ENCODE measurements at regions not wholly inside any gene's neighbourhood (a gene's known extent, or its start where the extent isn't known, plus 50 kb on each side); places are given as distances from the start of the nearest gene placed in this dataset.
"Not testable (repeated sequence)": the region's sequence is repeated elsewhere in the genome, so short reads cannot be mapped to it uniquely, and the experiment has no call there.

DNA sequence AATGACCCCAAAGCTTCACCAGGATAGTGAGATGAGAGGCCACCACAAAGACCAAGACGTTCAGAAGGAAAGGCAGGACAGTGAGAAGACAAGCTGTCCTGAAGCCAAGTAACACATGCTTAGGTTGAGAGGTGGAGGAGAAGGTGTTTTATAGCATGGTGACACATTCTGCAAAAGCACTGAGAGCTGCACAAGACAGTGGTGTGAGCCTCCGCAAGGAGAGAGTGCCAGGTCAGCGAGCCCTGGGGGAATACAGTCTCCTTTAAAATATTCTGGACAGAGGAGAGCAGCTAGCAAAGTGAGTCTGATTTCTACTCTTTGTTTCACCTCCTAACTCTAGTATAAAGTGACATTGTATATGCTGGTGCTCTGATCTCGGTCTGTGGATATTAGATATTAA lies 68.0 kb upstream of the VKORC1L1 start:
- intact Hi-C loops (cut with DNase I): no loop called here
- Histone ChIP-seq H3K27ac (no peak overlapping the region), H3K9me3 (no peaks in the 10 kb centered on the region), H3K4me3 (no peak overlapping the region), H3K4me1 (replicated peaks) (no peaks in the 10 kb centered on the region), H3K36me3 (no peaks in the 10 kb centered on the region), H3K27me3 (replicated peaks; ENCODE audit: insufficient read depth) (no peaks in the 10 kb centered on the region)
- no peak for DNase-seq (ENCODE audit: low spot score)
- WGBS: 77% methylated on average over 4 of the region's 4 CpGs
- TF ChIP-seq, protein P1, sequence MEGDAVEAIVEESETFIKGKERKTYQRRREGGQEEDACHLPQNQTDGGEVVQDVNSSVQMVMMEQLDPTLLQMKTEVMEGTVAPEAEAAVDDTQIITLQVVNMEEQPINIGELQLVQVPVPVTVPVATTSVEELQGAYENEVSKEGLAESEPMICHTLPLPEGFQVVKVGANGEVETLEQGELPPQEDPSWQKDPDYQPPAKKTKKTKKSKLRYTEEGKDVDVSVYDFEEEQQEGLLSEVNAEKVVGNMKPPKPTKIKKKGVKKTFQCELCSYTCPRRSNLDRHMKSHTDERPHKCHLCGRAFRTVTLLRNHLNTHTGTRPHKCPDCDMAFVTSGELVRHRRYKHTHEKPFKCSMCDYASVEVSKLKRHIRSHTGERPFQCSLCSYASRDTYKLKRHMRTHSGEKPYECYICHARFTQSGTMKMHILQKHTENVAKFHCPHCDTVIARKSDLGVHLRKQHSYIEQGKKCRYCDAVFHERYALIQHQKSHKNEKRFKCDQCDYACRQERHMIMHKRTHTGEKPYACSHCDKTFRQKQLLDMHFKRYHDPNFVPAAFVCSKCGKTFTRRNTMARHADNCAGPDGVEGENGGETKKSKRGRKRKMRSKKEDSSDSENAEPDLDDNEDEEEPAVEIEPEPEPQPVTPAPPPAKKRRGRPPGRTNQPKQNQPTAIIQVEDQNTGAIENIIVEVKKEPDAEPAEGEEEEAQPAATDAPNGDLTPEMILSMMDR (IDR thresholded peaks at IDR 0.05): no peak
- no peak for TF ChIP-seq POLR2AphosphoS5 (IDR thresholded peaks at IDR 0.05)
- no peak for TF ChIP-seq POLR2A (IDR thresholded peaks at IDR 0.05)

DNA sequence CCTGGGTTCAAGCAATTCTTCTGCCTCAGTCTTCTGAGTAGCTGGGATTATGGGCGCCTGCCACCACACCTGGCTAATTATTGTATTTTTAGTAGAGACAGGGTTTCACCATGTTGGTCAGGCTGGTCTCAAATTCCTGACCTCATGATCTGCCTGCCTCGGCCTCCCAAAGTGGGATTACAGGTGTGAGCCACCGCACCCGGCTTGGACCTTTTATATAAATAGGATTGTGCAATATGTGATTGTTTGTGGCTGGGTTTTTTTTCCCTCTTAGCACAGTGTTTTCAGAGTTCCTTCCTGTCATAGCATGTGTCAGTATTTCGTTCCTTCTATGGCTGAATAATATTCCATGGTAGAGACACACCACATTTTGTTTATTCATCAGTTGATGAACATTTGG lies 65.8 kb upstream of the VKORC1L1 start:
- H3K27me3 ChIP-seq (replicated peaks; ENCODE audit: insufficient read depth); H3K9me3 ChIP-seq; H3K27ac ChIP-seq; H3K36me3 ChIP-seq; DNase-seq (ENCODE audit: low spot score); intact Hi-C loops (cut with DNase I); H3K4me1 ChIP-seq (replicated peaks); H3K4me3 ChIP-seq: not testable (repeated sequence)
- WGBS: 98% methylated on average over 5 of the region's 5 CpGs

DNA sequence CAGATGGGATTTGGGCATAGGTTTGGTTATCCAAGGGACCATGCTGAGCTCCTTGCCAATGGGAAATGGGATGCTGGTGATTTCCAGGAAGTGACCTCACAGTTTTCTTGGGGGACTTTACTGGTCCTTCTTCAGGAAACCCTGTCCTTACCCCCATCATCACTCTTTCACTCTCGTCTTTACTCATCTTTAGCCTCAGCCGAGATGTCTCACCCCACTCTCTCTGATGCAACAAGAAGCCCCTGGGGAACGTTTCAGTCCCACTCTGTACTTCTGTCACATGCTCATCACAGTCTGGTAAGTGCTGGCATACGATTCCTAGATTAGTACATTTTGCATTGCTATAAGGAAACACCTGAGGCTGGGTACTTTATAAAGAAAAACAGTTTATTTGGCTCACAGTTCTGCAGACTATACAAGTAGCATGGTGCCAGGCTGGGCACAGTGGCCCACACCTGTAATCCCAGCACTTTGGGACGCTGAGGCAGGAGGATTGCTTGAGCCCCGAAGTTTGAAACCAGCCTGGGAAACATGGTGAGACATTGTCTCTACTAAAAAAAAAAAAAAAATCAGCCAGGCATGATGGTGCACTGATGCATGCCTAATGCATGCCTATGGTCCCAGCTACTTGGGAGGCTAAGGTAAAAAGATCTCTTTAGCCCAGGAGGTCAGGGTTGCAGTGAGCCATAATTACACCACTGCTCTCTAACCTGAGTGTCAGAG lies 63.5 kb upstream of the VKORC1L1 start:
- no peaks in the 10 kb centered on the region for H3K36me3 ChIP-seq
- no peaks in the 10 kb centered on the region for H3K9me3 ChIP-seq
- H3K27ac ChIP-seq: no peak overlapping the region
- H3K4me1 ChIP-seq (replicated peaks): no peaks in the 10 kb centered on the region
- H3K27me3 ChIP-seq (replicated peaks; ENCODE audit: insufficient read depth): no peaks in the 10 kb centered on the region
- 89% methylated on average over 6 of the region's 6 CpGs for WGBS
- H3K4me3 ChIP-seq: no peak overlapping the region
- intact Hi-C loops (cut with DNase I): no loop called here
- TF ChIP-seq POLR2AphosphoS5 (IDR thresholded peaks at IDR 0.05): no peak
- no peak for TF ChIP-seq POLR2A (IDR thresholded peaks at IDR 0.05)
- TF ChIP-seq, protein P1 (IDR thresholded peaks at IDR 0.05): no peak
- DNase-seq (ENCODE audit: low spot score): no peak

DNA sequence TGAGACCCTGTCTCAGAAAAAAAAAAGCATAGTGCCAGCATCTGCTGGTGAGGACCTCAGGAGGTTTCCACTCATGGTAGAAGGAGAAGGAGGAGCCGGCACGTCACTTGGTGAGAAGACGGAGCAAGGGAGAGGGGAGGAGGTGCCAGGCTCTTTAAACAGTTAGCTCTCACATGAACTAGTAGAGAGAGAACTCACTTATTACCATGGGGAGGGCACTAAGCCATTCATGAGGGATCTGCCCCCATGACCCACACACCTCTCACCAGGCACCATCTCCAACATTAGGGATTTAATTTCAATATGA lies 62.9 kb upstream of the VKORC1L1 start:
- WGBS: 94% methylated on average over 3 of the region's 3 CpGs
- DNase-seq (ENCODE audit: low spot score): no peak
- intact Hi-C loops (cut with DNase I): no loop called here
- H3K9me3 ChIP-seq: no peaks in the 10 kb centered on the region
- H3K4me1 ChIP-seq (replicated peaks): no peaks in the 10 kb centered on the region
- H3K36me3 ChIP-seq: no peaks in the 10 kb centered on the region
- no peak overlapping the region for H3K4me3 ChIP-seq
- TF ChIP-seq, protein P1 (IDR thresholded peaks at IDR 0.05): no peak
- TF ChIP-seq POLR2A (IDR thresholded peaks at IDR 0.05) (no peak), POLR2AphosphoS5 (IDR thresholded peaks at IDR 0.05) (no peak)
- H3K27ac ChIP-seq: no peak overlapping the region
- H3K27me3 ChIP-seq (replicated peaks; ENCODE audit: insufficient read depth): no peaks in the 10 kb centered on the region

DNA sequence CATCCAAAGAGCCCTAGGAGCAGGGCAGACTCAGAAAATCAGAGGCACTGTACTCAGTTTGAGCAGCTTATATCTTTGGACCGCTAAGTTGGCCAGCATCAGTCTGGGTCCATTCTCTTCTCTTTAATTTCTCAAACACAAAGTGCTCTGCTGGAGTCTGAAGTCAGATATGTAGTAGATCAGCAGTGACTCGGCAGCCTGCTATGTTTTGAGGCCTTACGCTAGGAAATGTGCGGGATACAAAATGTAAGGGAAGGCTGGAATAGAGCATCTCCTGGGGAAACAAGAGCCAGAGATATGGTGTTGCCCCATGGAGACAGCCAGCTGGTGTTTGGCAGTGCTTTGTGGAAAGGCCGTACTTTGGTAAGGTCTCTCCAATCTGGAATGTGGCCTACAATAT lies 60.6 kb upstream of the VKORC1L1 start:
- intact Hi-C loops (cut with DNase I): no loop called here
- TF ChIP-seq POLR2A (IDR thresholded peaks at IDR 0.05): no peak
- TF ChIP-seq, protein P1 (IDR thresholded peaks at IDR 0.05): no peak
- TF ChIP-seq POLR2AphosphoS5 (IDR thresholded peaks at IDR 0.05): no peak
- DNase-seq (ENCODE audit: low spot score): no peak
- Histone ChIP-seq H3K9me3 (no peaks in the 10 kb centered on the region), H3K4me3 (no peak overlapping the region), H3K4me1 (replicated peaks) (no peaks in the 10 kb centered on the region), H3K36me3 (no peaks in the 10 kb centered on the region), H3K27ac (no peak overlapping the region), H3K27me3 (replicated peaks; ENCODE audit: insufficient read depth) (no peaks in the 10 kb centered on the region)
- WGBS: 90% methylated on average over 5 of the region's 5 CpGs

DNA sequence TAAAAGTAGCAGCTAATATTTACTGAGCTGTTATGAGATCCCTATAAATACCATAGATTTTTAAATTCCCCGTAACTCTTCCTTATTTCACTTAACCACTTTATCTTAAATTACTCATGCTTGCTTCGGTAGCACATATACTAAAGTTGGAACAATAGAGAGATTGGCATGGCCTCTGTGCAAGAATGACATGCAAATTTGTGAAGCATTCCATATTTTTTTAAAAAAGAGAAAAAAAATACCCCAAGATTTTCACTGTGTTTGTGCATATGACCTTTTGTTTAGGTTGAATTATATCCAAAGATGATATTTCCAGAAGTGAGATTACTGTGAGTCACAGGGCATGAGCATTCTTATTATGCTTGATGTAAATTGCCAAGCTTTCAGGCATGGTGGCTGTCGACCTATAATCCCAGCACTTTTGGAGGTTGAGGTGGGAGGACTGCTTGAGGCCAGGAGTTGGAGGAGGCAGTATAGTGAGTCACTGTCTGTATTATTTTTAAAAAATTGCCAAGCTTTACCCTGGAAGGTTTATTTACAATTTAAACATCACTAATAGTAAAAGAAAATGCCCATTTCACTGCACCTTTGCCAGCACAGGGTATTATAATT lies 58.2 kb upstream of the VKORC1L1 start:
- intact Hi-C loops (cut with DNase I); H3K27ac ChIP-seq; H3K4me1 ChIP-seq (replicated peaks); H3K9me3 ChIP-seq; H3K36me3 ChIP-seq; H3K27me3 ChIP-seq (replicated peaks; ENCODE audit: insufficient read depth); H3K4me3 ChIP-seq; DNase-seq (ENCODE audit: low spot score): not testable (repeated sequence)
- 72% methylated on average over 3 of the region's 3 CpGs for WGBS

All from prostate gland (tissue), 2 donors.